GM21367 (cell line): ENCODE measurements at regions not wholly inside any gene's neighbourhood (a gene's known extent, or its start where the extent isn't known, plus 50 kb on each side); places are given as distances from the start of the nearest gene placed in this dataset.
"Not testable (repeated sequence)": the region's sequence is repeated elsewhere in the genome, so short reads cannot be mapped to it uniquely, and the experiment has no call there.

Source experiments
- ATAC-seq: cut with Tn5 transposase; IDR thresholded peaks from one replicate; pipeline ENCODE4 v1.9.1; 2021; ENCODE audit not compliant: unreplicated experiment

DNA sequence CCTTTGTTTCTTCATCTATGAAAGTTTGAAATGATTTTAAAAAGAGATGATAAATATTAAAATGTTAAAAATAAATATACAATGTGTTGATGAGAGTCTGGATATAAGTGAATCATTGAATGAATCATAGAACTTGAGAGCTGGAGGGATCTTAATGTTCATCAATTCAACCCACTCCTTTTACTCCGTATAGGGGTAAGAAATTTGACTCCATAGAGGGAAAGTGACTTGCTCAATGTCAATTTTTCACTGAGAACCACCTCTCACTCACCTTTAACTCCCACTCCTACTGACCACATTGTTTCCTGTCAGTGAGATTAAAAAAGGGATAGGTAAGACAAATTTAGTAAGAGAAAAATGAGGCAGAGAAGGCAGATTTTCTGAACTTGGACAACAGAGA, 557.2 kb upstream of the GRIA3 start:
- ATAC-seq: no peak

DNA sequence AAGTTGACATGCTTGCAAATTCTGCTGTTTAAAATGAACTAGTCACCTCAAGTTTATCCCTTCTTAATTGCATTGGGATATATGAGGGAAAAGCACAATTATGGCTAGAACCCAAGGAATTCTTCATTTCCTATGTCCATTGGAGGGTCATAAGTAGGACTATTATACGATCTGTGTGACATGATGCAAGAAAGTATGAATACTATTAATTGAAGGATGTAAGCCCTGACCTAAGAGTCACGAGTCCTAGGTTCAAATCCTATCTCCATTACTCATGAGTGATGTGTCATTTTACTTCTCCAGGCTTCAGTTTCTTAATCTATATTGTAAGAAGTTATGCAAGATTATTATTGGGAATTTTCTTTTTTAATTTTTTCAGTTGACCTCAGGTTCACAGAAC, 542.9 kb upstream of the GRIA3 start:
- ATAC-seq: no peak

DNA sequence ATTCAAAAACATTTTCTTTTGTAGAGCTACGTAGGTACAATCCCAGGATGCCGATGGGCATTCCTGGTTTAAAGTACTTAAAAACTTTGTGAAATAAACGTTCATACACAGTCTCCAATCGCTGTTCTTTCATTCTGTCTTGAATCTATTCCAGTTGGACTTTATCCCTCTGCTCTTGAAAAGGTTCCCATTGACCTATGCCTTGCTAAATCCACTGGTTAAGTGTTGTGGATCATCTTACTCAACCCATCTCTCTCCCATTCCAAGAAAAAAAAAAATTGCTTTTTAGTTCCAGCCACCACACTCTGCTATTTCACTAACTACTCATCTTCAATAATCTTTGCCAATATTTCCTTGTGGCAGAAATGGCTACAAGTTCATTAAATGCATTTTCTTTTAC, 542.3 kb upstream of the GRIA3 start:
- no peak for ATAC-seq

DNA sequence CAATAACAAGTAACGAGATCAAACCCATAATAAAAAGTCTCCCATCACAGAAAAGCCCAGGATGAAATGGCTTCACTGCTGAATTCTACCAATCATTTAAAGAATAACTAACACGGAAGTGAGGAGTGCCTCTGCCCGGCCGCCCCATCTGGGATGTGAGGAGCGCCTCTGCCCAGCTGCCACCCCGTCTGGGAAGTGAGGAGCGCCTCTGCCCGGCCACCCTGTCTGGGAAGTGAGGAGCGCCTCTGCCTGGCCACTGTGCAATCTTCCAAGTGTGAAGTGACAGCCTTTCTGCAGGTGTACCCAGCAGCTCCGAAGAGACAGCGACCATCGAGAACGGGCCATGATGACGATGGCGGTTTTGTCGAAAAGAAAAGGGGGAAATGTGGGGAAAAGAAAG, 528.8 kb upstream of the GRIA3 start:
- ATAC-seq: not testable (repeated sequence)

DNA sequence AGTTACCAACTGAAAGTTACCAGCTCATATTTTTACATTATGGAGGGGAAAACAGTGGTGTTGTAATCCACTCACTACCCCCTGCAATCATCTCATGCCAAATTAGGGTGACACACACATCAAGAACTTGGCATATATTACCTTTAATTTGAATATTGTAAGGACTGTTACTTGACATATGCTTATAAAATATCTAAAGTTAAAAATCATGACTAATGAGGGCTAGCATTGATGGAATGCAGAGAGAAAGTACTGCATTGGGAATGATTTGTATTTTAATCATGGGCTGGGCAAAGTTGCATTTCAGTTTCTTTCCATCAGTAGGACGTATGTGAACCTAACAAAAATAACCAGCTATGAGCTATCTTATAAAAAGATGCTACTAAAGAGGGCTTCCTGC, 517.5 kb upstream of the GRIA3 start:
- no peak for ATAC-seq

DNA sequence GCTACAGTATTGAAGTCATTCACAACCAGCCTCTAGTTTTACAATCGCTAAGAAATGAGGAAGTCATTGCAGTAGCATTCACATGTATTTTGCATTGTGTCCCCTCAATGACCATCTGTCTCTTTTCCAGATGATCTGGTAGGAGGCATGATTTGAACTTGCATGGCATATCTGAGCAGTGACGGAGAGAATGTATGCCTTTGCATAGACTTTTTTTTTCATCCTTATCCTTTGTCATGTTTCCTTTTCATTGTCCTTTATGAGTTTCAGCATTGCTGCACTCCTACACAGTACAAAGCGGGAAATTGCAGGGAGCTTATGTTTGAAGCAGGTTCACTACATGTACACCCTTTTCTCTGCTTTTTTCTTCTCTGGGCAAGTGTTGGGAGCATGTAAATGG, 516.4 kb upstream of the GRIA3 start:
- ATAC-seq: no peak

DNA sequence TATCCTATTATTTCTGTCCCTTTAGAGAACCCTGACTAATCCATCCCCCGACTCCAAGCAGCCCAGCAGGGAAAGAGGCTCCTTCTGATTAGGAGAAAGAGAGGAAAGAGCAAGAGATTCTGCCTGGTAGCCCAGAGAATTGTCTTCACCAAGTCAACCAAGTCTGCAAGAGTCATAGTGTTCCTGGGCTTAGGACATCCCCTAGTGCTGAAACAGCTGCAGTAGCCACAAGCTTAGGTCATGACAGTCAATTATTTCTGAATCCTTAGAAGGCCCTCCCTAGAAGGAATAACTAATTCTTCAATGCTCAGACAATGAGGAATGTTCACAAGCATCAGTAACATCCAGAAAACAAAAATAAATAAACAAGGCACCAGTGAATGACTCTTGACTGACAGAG, 480.3 kb upstream of the GRIA3 start:
- no peak for ATAC-seq

DNA sequence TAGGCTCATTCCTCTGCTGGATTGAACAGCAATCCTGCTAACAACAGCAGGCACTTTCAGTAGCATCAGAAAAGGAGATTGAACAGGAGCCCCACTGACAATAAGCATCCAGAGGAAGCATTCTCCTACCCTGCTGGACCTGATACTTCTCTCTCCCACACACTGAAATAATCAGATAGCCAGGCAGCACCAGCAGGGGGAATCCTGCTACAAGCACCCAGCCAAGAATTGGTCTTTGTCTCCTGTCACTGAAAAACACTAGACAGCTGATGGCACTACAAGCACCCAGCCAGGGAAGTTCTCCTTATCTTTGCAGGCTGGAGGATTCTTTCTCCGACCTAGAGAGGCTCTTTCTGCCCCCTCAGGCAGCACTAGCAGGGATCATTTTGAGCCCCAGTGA, 444.3 kb upstream of the GRIA3 start:
- ATAC-seq: no peak

DNA sequence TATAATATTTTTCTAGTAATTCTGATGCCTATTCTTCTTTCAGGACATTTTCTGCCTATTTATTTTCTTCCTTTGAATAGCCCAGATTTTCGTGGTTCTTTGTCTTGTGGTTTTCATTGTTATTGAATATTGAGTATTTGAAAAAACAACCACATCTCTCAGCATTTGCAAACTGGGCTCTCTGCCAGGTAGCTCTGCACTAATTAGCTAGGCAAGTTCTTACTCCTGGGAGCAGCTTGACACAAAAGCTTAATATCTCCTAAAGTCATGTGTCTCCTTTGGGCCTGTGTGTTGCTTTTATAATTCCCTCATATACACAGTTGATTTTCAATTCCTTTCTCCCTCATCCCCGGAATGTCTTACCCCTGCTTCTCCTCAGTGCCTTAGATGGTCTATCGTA, 413.5 kb upstream of the GRIA3 start:
- ATAC-seq: no peak

DNA sequence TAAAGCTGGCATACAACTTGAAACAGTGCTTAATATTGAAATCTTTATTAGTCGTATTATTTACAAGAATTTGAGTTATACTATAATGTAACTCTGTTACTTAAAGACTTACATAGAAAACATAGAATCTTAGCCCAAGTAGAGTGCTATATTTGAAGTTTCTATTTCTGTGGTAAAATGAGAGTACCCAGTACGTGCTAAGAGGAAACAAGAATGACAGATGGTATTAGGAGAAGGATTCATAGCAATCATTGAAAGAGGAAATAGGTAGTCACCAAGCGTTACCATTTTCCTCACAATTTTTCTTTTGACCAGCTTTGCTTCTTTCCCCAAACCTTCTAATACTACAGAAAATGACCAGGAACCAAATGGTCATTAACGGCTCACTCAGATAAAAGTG, 412.1 kb upstream of the GRIA3 start:
- no peak for ATAC-seq

DNA sequence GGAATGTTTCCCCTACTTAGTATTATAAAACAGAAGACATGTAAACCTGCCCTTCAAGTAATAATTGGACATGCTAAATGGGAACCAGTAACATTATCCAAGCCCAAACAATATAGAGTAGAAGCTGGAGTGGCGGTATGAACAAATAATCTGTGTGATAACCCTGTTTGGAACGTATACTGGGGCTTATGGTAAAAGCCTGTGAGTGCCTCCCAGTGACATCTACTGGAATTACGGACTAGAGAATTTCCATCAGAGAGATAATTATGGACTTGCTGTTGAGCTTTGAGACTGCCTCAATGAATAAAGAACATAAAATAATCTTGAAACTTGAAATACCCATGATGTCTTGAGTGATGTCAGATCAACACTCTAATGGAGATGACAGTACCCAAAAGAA, 406.3 kb upstream of the GRIA3 start:
- no peak for ATAC-seq

DNA sequence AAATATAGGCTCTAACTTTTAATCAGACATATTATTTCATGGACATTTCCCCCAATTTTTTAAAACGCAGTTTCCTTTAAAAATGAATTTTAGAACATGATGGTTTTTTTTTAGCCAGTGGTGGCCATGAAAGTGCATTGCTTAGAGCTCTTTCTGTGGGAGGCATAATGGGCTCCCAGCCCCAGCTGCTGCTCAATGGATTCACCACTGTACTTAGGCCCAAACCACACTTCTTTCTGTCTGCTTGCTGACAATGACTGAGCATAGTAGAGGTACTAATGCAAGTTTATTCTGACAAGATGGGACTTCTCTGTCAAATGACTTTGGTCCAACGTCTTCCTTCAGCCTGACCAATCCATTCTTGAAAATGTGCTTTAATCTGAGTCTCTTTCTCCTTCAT, 400.2 kb upstream of the GRIA3 start:
- no peak for ATAC-seq

DNA sequence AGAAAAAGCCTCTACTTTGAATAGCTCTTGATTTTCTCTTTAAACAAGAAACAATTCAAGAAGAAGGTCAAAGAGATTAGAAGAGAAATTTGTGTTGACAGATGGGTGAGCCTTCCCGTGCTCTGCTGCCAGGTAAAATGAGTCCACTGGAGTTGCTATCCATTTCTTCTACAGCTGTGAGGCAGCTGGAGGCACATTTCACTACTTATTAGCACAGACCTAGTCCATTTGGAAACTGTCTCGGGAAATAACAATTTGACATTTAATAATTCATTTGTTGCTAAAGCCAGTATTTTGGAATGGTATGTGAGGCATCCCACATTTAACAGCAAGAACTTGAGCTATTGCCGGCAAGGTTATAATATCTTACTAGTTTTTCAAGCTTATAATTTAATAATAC, 396.8 kb upstream of the GRIA3 start:
- no peak for ATAC-seq

DNA sequence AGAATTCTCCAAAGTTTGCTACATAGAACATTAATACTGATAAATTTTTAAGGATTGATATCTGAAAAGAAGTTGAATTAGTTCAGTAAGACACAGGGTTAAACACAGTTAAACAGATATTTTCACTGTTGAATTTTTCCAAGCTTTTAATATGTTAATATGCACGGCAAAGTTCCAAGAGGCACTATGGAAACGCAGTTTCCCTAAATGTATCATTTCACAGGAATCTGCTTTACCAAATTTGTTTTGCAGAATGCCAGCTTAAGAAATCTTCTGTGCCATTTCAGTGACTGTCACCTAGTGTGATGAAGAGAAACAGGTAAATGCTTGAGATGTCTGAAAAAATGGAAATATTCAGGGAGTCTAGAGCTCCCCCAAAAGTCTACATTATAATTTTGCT, 395.9 kb upstream of the GRIA3 start:
- ATAC-seq: no peak

DNA sequence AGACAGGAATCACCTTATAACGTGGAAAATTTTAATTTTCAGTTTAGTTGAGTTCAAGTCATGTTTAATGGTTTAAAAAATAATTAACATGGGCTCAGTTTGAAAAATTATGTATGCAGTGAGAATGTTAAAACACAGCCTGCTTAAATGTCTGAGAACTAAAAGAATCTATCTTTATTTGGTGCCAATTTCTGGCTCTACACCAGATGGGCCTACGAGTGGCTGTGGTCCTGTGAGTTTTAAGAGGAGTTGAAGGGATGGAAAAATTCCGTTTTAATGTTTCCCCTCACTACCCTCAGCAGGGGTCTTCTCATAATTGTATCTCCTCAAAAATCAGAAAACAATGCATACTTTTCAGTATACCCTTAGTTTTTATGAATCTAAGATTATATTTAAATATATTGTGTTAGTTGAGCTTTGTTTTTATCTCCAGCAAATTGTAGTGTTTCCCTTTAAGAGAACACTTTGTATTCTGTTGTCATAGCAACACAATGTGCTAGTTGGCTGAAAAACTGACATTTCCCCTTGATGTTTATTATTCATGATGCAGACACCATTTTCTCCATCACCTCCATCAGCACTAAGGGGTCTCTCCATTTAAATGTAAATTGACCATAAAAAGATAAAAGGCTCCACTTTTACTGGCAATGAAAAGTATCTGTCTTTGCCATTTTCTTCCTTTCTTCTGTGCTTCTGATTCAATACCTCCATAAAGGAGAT, 393.5 kb upstream of the GRIA3 start:
- ATAC-seq: no peak

DNA sequence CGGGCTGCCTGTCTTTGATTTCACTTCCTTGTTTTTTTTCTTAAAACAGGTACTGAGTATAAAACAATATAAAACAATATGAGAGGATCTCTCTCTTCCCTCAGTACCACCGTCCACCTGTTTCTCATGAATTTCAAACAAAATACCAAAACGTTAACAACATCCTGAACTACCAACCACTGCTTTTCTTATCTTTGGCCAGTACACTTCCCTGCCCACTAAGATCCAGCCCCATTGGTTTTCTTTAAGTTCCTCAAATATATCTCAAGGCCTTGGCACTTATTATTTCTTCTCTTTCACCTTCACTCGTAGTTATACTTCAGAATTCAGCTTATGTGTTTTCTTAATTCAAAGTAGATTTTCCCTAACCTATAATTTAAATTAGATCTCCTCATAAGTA, 370.2 kb upstream of the GRIA3 start:
- ATAC-seq: no peak

DNA sequence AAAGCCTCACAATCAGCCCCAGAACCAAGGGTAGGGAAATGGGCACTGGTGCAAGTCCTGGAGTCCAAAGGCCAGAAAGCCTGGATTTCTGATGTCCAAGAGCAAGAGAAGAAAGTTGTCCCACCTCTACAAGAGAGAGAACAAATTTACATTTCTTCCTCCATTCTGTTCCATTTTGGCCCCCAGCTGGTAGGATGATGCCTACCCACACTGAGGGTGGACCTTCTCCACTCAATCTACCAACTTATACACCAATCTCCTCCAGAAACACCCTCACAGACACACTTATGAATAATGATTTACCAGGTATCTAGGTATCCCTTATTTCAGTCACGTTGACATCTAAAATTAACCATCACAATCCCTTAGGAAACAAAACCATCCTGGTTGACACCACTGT, 367.8 kb upstream of the GRIA3 start:
- no peak for ATAC-seq

DNA sequence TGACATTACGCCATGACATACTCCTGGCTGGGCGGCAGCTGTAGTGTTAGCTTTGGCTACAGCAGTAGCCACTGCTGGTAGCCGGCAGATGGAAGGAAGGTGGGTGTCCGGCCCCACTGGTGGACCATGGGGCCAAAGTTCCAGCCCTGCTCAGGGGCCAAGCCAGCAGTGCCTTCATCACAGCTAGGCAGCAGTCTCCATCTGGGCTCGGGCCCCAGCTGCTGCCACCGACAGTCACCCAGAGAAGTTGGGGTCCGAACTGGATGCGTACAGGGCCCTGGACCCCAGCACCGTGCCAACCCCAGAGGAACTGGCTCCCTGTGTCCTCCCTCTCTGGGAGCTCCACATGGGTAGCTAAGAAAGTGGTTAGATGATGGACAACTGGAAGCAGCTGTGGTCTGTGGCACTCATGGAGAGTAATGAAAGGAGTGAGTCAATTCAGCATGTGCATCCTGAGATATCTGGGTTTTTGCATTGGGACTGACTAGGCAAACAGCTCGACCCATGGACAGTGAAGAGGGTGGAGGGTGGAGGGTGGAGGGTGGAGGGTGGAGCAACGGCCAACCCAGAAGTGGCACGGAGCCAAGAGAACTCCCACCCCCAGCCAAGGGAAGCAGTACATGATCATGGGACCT, 366.6 kb upstream of the GRIA3 start:
- ATAC-seq: no peak

DNA sequence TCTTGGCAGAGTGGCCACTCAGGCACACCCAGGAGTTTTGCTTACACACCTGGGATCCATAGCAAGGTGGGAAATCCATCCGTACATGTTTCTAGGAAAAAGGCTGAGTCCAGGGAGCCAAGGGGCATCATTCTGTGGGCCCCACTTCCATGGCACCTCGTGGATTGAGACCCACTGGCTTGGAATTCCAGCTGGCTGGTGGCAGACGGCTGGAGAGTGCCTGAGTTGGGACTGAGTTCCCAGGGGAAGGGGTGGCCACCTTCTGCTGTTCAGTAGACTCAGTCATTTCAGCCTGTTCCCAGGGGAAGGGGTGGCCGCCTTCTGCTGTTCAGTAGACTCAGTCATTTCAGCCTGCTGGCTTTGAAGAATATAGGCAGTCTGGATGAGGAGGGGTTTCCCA, 366.0 kb upstream of the GRIA3 start:
- ATAC-seq: no peak

DNA sequence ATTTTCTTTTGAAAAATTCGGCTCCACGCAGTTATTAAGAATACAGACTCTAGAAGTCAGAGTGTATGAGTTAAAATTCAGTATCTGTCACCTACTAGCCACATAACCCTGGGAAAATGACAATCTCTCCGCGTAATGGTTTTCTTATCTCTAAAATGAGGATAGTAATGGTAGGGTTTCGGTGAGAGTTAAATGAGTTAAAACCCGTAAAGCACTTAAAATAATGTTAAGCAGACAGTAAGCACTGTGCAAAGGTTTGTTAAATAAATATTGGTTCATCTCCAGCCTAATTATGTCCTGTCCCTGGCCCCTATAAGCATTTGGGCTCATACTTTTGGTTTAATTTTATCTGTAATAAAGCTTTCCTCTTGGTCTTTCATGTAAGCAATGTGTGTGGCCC, 350.8 kb upstream of the GRIA3 start:
- ATAC-seq: no peak

DNA sequence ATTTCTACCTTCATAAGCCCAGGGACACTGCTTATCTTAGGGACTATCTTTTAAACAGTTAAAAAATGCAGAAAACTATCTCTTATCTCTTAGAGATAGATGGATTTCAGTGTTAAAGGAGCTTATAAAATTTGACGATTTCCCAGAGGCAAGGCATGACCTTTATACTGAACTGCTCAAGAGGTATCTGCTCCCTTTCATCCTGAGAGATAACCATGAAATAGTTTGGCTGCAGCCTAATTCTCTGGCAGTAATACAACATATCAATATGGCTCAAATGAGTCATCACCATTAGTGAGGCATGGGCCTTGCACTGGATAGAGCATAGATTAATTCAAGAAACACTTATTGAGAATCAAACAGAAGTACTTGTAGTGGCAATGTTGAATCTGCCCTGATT, 348.2 kb upstream of the GRIA3 start:
- no peak for ATAC-seq

DNA sequence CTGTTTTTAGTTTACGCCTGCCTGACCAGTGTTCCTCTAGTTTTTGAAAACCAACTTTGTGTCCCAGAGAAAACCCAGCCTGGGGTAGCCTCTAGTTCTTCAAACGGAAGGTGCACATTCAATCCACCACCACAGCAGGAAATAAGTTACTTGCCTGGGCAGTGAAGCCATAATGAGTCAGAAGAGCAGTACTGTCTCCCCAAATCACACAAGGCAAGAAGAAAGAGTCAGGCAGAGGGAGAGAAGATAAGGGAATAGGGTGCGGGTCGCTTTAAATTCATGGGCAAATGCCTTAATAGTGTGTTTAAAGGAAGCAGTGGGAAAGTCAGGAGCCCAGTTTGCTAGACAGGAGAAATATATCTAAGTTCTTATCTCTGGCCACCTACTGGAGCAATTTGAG, 333.8 kb upstream of the GRIA3 start:
- ATAC-seq: no peak

DNA sequence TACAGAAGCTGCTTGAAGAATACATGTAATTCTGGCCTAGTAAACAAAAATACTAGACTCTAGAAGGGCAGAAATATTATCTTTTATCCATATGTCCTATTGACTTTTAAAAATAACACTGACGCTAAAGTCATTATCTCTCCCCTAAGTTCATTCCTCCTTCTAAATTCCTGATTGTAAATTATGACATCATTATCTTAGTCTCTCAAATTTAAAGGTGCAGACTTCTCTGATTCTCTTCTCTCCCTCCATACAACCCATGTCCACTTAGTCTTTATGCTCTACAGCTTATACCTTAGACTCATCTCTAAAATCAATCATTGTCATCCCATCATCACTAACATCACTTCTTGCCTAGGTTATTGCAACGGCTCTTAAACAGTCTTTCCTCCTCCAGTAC, 327.9 kb upstream of the GRIA3 start:
- no peak for ATAC-seq
